Prostate gland (tissue), 2 donors: ENCODE measurements at regions not wholly inside any gene's neighbourhood (a gene's known extent, or its start where the extent isn't known, plus 50 kb on each side); places are given as distances from the start of the nearest gene placed in this dataset.
A peak's percentile ranks its signal among the peaks of the same experiment; 100 is the strongest.

ENCODE experiments used
- DNase-seq: peaks from one replicate; pipeline ENCODE4 v3.0.0-alpha.2; 2019; ENCODE audit warnings: low spot score
- H3K27ac ChIP-seq, 2 donors: fragments of 200-600 bp; sonication (generic); 2 replicates each; pipeline ENCODE4 v1.5.1; 2017 to 2019
- H3K27me3 ChIP-seq: fragments of 200-600 bp; sonication (generic); replicated peaks from 2 replicates; pipeline ENCODE4 v1.5.1; 2019; ENCODE audit not compliant: insufficient read depth
- H3K36me3 ChIP-seq, 2 donors: fragments of 200-600 bp; sonication (generic); 1 replicate in 1 of 2; 2 replicates in 1 of 2; pipeline versions ENCODE4 v1.5.1 to v1.8.1; 2017 to 2019
- H3K4me1 ChIP-seq: fragments of 200-600 bp; sonication (generic); replicated peaks from 2 replicates; pipeline ENCODE4 v1.5.1; 2019
- H3K4me3 ChIP-seq, 2 donors: fragments of 200-600 bp; sonication (generic); 2 replicates each; pipeline ENCODE4 v1.5.1; 2017 to 2019
- H3K9me3 ChIP-seq: fragments of 200-600 bp; sonication (generic); 2 replicates; pipeline ENCODE4 v1.5.1; 2017
- POLR2A ChIP-seq: fragments of 450-650 bp; IDR thresholded peaks from one replicate; pipeline ENCODE4 v1.6.1; 2016; ENCODE audit warnings: antibody characterized with exemption, mild to moderate bottlenecking
- POLR2AphosphoS5 ChIP-seq: sonication (generic); formaldehyde crosslinking; IDR thresholded peaks from one replicate; pipeline ENCODE4 v1.6.1; 2017; ENCODE audit warnings: antibody characterized with exemption
- WGBS: methylation state at CpG from one replicate; pipeline ENCODE4 v1.1.5; 2018; 5-methylcytosine and 5-hydroxymethylcytosine counted together
- intact Hi-C: fragments of 100-400 bp; cut with DNase I; formaldehyde crosslinking; loops from one replicate; pipeline ENCODE4 v1.14.2; 2022
- TF ChIP-seq, protein P1 (sequence below), 4 experiments: fragments of 200-600 bp in 2 of 4; fragments of 450-650 bp in 2 of 4; sonication (generic) in 2 of 4; IDR thresholded peaks; 1 replicate in 3 of 4; 2 replicates in 1 of 4; pipeline ENCODE4 v1.5.1; 2016 to 2019; ENCODE audit warnings: antibody characterized with exemption in 4 of 4, mild to moderate bottlenecking in 2 of 4, moderate library complexity in 2 of 4

DNA sequence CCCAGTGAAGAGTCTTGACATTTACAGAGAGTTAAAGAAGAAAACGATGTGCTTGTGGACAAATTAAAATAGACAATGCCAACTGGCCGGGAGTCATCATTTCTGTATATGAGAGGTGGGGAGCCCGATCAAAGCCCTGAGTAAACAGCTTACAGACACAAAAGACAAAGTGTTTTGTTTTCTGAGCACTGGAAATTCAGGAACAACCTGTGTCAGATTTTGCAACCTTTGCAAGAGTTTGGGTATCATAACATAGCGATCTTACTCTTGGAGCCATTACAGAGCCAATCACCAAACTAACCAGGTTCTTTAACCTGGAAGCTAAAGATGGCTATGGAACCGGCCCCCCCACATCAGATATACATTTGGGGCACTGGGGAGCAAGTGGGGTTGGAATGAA, 101.9 kb upstream of the LRIG1 start:
- TF ChIP-seq, protein P1, sequence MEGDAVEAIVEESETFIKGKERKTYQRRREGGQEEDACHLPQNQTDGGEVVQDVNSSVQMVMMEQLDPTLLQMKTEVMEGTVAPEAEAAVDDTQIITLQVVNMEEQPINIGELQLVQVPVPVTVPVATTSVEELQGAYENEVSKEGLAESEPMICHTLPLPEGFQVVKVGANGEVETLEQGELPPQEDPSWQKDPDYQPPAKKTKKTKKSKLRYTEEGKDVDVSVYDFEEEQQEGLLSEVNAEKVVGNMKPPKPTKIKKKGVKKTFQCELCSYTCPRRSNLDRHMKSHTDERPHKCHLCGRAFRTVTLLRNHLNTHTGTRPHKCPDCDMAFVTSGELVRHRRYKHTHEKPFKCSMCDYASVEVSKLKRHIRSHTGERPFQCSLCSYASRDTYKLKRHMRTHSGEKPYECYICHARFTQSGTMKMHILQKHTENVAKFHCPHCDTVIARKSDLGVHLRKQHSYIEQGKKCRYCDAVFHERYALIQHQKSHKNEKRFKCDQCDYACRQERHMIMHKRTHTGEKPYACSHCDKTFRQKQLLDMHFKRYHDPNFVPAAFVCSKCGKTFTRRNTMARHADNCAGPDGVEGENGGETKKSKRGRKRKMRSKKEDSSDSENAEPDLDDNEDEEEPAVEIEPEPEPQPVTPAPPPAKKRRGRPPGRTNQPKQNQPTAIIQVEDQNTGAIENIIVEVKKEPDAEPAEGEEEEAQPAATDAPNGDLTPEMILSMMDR (IDR thresholded peaks at IDR 0.05), result no peak
- peak; percentile 49 for TF ChIP-seq POLR2AphosphoS5
- peak; percentile 85 for DNase-seq
- no peak overlapping the region for H3K4me3 ChIP-seq

GRCh38 chr3:66603151-66603611, 102.4 kb upstream of the LRIG1 start:
- TF ChIP-seq, protein P1 (IDR thresholded peaks at IDR 0.05), result no peak
- no peak for TF ChIP-seq POLR2A
- no peaks in the 10 kb centered on the region for H3K36me3 ChIP-seq
- intact Hi-C loops, result no loop called here
- peak overlapping the region; percentile 41 to 68 for H3K27ac ChIP-seq
- H3K4me3 ChIP-seq, result no peak overlapping the region
- no peaks in the 10 kb centered on the region for H3K9me3 ChIP-seq
- no peaks in the 10 kb centered on the region for H3K27me3 ChIP-seq
- peak; percentile 11 for DNase-seq
- 28% methylated on average over 4 of the region's 4 CpGs for WGBS
- peaks cover 3% of the 10 kb centered on the region for H3K4me1 ChIP-seq

More for the DNA sequence above, 101.9 kb upstream of the LRIG1 start:
- Histone ChIP-seq H3K4me1 (peaks cover 3% of the 10 kb centered on the region), H3K27ac (peak overlapping the region; percentile 41 to 68), H3K27me3 (no peaks in the 10 kb centered on the region), H3K36me3 (no peaks in the 10 kb centered on the region), H3K9me3 (no peaks in the 10 kb centered on the region)
- intact Hi-C loops, result no loop called here
- WGBS, result 22% methylated on average over 5 of the region's 5 CpGs

DNA sequence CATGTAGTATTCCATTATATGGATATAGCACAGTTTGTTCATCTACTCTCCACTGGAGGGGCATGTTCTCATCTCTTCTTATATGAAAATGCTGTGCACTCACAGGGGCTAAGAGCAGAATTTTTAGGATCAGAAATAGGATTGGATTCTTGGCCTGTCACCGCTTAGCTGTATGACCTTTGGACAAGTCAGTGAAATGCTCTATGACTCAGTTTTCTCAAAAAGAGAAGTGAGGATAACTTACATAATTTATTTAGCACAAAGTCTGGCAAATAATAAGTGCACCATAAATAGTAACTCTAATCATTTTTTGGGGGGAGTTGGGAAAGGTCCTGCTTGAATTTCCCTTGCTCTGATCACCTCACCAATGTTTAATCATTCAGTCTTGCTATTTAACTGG, 103.7 kb upstream of the LRIG1 start:
- TF ChIP-seq, protein P1 (IDR thresholded peaks at IDR 0.05), result no peak
- no peak for TF ChIP-seq POLR2A

GRCh38 chr3:66606126-66606525, 105.3 kb upstream of the LRIG1 start:
- Histone ChIP-seq H3K27me3 (no peaks in the 10 kb centered on the region), H3K27ac (no peak overlapping the region), H3K4me3 (no peak overlapping the region), H3K36me3 (no peaks in the 10 kb centered on the region), H3K4me1 (peaks cover 3% of the 10 kb centered on the region), H3K9me3 (no peaks in the 10 kb centered on the region)
- TF ChIP-seq, protein P1 (IDR thresholded peaks at IDR 0.05), result no peak
- no peak for TF ChIP-seq POLR2A
- no peak for TF ChIP-seq POLR2AphosphoS5
- no peak for DNase-seq
- intact Hi-C loops, result no loop called here
- 96% methylated on average over 1 of the region's 1 CpG for WGBS

More for the DNA sequence above, 103.7 kb upstream of the LRIG1 start:
- no peak overlapping the region for H3K27ac ChIP-seq
- H3K36me3 ChIP-seq, result no peaks in the 10 kb centered on the region
- no peak for DNase-seq
- 86% methylated on average over 1 of the region's 1 CpG for WGBS
- no peak overlapping the region for H3K4me3 ChIP-seq
- no peaks in the 10 kb centered on the region for H3K27me3 ChIP-seq
- H3K4me1 ChIP-seq, result peaks cover 3% of the 10 kb centered on the region
- intact Hi-C loops, result no loop called here
- no peaks in the 10 kb centered on the region for H3K9me3 ChIP-seq

DNA sequence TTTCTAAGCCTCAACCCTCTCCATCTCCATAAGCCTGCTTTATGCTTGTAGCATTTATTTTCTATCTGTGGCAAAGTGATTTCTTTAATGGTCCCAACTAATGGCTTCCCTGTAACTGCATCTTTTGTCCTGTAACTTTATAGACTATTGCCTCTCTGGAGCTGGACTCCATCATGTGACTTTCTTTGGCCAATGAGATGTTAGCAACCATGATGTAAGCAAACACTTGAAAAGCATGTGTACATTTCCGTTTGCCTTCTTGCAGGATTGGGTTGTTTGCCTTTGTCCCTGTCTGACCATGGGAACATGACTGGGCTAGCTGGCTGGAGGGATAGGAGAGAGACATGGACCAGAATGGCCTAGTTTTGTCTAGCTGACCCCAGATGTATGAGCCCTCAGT, 106.0 kb upstream of the LRIG1 start:
- peak; percentile 15 for DNase-seq
- intact Hi-C loops, result no loop called here
- Histone ChIP-seq H3K9me3 (no peaks in the 10 kb centered on the region), H3K27me3 (no peaks in the 10 kb centered on the region), H3K36me3 (no peaks in the 10 kb centered on the region), H3K4me1 (peaks cover 3% of the 10 kb centered on the region), H3K27ac (peak overlapping the region in 1 of 2 donors; percentile 20), H3K4me3 (no peak overlapping the region)
- no peak for TF ChIP-seq POLR2A
- TF ChIP-seq, protein P1 (IDR thresholded peaks at IDR 0.05), result no peak
- TF ChIP-seq POLR2AphosphoS5, result no peak
- WGBS, result 84% methylated on average over 1 of the region's 1 CpG
